Hepatocyte (in vitro differentiated cells): ENCODE measurements at regions not wholly inside any gene's neighbourhood (a gene's known extent, or its start where the extent isn't known, plus 50 kb on each side); places are given as distances from the start of the nearest gene placed in this dataset.

Source experiments
- EZH2 ChIP-seq: fragments of 200-600 bp; sonication (generic); IDR thresholded peaks from 2 replicates; pipeline ENCODE4 v1.6.1; 2016; ENCODE audit warnings: antibody characterized with exemption, mild to moderate bottlenecking, borderline replicate concordance
- TF ChIP-seq, protein P1 (sequence below): fragments of 200-600 bp; sonication (generic); IDR thresholded peaks from 2 replicates; pipeline ENCODE4 v1.5.1; 2016; ENCODE audit warnings: antibody characterized with exemption, mild to moderate bottlenecking; ENCODE audit not compliant: poor library complexity

DNA sequence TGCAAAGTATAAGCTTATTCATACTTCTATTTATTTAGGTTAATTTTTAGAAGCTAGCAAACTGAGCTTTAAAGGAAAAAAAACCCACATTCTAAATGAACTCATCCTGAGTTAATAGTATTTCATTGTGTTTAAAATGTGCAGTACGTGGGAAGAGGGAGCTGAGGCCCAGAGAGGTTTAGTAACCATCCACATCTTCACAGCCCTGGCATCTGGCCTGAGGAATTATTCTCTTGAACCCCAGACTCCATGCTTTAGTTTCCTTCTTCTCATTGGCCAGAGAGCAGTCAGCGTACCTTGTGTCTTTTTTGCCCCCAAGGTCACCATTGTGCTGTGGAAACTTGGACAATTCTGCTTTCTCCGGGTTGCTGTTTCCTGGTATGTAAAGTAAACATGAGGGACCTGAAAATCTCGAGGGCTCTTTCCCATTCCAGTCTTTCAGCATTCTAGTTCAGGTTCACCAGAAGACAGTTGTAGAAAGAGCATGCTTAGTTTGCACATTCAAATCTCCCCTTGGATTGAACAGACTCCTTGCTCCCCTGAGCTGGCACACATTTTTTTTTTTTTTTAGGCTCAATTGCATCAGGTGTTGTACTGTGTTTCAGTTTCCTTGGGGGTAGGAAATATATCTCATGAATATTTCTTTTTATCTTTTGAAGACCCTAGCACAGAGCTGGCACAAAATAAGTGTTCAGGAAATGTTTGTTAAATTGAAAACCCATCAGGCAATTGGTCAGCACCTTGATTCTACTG lies 81.4 kb downstream of the MYCN start:
- TF ChIP-seq, protein P1, sequence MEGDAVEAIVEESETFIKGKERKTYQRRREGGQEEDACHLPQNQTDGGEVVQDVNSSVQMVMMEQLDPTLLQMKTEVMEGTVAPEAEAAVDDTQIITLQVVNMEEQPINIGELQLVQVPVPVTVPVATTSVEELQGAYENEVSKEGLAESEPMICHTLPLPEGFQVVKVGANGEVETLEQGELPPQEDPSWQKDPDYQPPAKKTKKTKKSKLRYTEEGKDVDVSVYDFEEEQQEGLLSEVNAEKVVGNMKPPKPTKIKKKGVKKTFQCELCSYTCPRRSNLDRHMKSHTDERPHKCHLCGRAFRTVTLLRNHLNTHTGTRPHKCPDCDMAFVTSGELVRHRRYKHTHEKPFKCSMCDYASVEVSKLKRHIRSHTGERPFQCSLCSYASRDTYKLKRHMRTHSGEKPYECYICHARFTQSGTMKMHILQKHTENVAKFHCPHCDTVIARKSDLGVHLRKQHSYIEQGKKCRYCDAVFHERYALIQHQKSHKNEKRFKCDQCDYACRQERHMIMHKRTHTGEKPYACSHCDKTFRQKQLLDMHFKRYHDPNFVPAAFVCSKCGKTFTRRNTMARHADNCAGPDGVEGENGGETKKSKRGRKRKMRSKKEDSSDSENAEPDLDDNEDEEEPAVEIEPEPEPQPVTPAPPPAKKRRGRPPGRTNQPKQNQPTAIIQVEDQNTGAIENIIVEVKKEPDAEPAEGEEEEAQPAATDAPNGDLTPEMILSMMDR: no peak
- TF ChIP-seq EZH2: no peak
